Neuronal stem cell (in vitro differentiated cells): ENCODE measurements at regions not wholly inside any gene's neighbourhood (a gene's known extent, or its start where the extent isn't known, plus 50 kb on each side); places are given as distances from the start of the nearest gene placed in this dataset.

Experiments
- DNase-seq: peaks from one replicate; pipeline ENCODE4 v3.0.0-alpha.2; 2013; ENCODE audit warnings: low spot score
- H2AFZ ChIP-seq: one replicate; pipeline ENCODE4 v1.6.1; 2013; ENCODE audit warnings: mild to moderate bottlenecking, low read length, inconsistent platforms
- H2AK5ac ChIP-seq: 2 replicates; pipeline ENCODE4 v1.6.1; 2013; ENCODE audit warnings: low read depth, mild to moderate bottlenecking, inconsistent platforms, low read length, moderate library complexity, mixed read lengths
- H2BK120ac ChIP-seq: 2 replicates; pipeline ENCODE4 v1.6.1; 2013; ENCODE audit warnings: low read depth, mild to moderate bottlenecking, inconsistent platforms, low read length, moderate library complexity, mixed read lengths
- H2BK12ac ChIP-seq: one replicate; pipeline ENCODE4 v1.6.1; 2013; ENCODE audit warnings: low read length, inconsistent platforms
- H2BK15ac ChIP-seq: 2 replicates; pipeline ENCODE4 v1.6.1; 2013; ENCODE audit warnings: mild to moderate bottlenecking, low read length, inconsistent platforms, mixed read lengths
- H2BK5ac ChIP-seq: one replicate; pipeline ENCODE4 v1.6.1; 2013; ENCODE audit warnings: inconsistent platforms, mild to moderate bottlenecking, low read length, moderate library complexity
- H3K14ac ChIP-seq: one replicate; pipeline ENCODE4 v1.6.1; 2013; ENCODE audit warnings: low read length, inconsistent platforms
- H3K18ac ChIP-seq: 2 replicates; pipeline ENCODE4 v1.6.1; 2013; ENCODE audit warnings: low read length, inconsistent platforms
- H3K23ac ChIP-seq: 2 replicates; pipeline ENCODE4 v1.6.1; 2013; ENCODE audit warnings: low read depth, mild to moderate bottlenecking, mixed read lengths, low read length, inconsistent platforms; ENCODE audit not compliant: poor library complexity
- H3K27ac ChIP-seq: replicated peaks from 3 replicates; pipeline ENCODE4 v1.5.1; 2013; ENCODE audit warnings: low read length, inconsistent platforms
- H3K27me3 ChIP-seq, 3 experiments: 2 replicates each; pipeline ENCODE4 v1.6.1; 2013; ENCODE audit warnings: low read length in 3 of 3, mild to moderate bottlenecking in 2 of 3, inconsistent platforms in 1 of 3, low read depth in 1 of 3, mixed read lengths in 1 of 3, moderate library complexity in 1 of 3; ENCODE audit not compliant: control insufficient read depth in 3 of 3, insufficient read depth in 3 of 3
- H3K36me3 ChIP-seq, 2 donors: replicated peaks in 1 of 2; 2 replicates each; pipeline ENCODE4 v1.6.1; 2013; ENCODE audit warnings: low read length in 2 of 2; ENCODE audit not compliant: control insufficient read depth in 2 of 2, insufficient read depth in 2 of 2
- H3K4ac ChIP-seq: 2 replicates; pipeline ENCODE4 v1.6.1; 2013; ENCODE audit warnings: inconsistent platforms, mild to moderate bottlenecking, low read length, moderate library complexity
- H3K4me1 ChIP-seq, 2 donors: 1 replicate in 1 of 2; 2 replicates in 1 of 2; pipeline ENCODE4 v1.6.1; 2013; ENCODE audit warnings: low read length in 2 of 2, low read depth in 1 of 2; ENCODE audit not compliant: control insufficient read depth in 2 of 2, insufficient read depth in 1 of 2
- H3K4me2 ChIP-seq: one replicate; pipeline ENCODE4 v1.6.1; 2013; ENCODE audit warnings: mild to moderate bottlenecking, low read length, inconsistent platforms; ENCODE audit not compliant: insufficient read depth, poor library complexity, severe bottlenecking
- H3K4me3 ChIP-seq, 2 donors: 2 replicates each; pipeline ENCODE4 v1.5.1; 2013; ENCODE audit warnings: low read length in 2 of 2, mild to moderate bottlenecking in 2 of 2, inconsistent platforms in 1 of 2, moderate library complexity in 1 of 2
- H3K79me1 ChIP-seq: one replicate; pipeline ENCODE4 v1.6.1; 2013; ENCODE audit warnings: low read depth, mild to moderate bottlenecking, inconsistent platforms, low read length, moderate library complexity
- H3K9ac ChIP-seq: one replicate; pipeline ENCODE4 v1.6.1; 2013; ENCODE audit warnings: mild to moderate bottlenecking, low read depth, low read length, inconsistent platforms; ENCODE audit not compliant: poor library complexity
- H3K9me3 ChIP-seq, 2 donors: replicated peaks in 1 of 2; 2 replicates each; pipeline versions ENCODE3 to v1.6.1; 2013; ENCODE audit warnings: low read length in 2 of 2, mild to moderate bottlenecking in 2 of 2, inconsistent platforms in 1 of 2, low read depth in 1 of 2, mixed read lengths in 1 of 2, moderate library complexity in 1 of 2; ENCODE audit not compliant: control insufficient read depth in 2 of 2, insufficient read depth in 1 of 2
- H4K8ac ChIP-seq: one replicate; pipeline ENCODE4 v1.6.1; 2013; ENCODE audit warnings: low read depth, mild to moderate bottlenecking, inconsistent platforms, low read length, moderate library complexity
- H4K91ac ChIP-seq: one replicate; pipeline ENCODE4 v1.6.1; 2013; ENCODE audit warnings: low read length, low read depth, mild to moderate bottlenecking, inconsistent platforms; ENCODE audit not compliant: poor library complexity
- WGBS, 2 donors: extraction: QIAGEN DNeasy Blood & Tissue Kit; methylation state at CpG; one replicate each; pipeline ENCODE4 v1.1.7; 2013; ENCODE audit warnings: missing lambda C conversion rate in 2 of 2, mixed read lengths in 1 of 2; ENCODE audit not compliant: insufficient read length in 2 of 2, insufficient replicate concordance in 1 of 2; ENCODE audit errors: extremely low coverage in 2 of 2; 5-methylcytosine and 5-hydroxymethylcytosine counted together

DNA sequence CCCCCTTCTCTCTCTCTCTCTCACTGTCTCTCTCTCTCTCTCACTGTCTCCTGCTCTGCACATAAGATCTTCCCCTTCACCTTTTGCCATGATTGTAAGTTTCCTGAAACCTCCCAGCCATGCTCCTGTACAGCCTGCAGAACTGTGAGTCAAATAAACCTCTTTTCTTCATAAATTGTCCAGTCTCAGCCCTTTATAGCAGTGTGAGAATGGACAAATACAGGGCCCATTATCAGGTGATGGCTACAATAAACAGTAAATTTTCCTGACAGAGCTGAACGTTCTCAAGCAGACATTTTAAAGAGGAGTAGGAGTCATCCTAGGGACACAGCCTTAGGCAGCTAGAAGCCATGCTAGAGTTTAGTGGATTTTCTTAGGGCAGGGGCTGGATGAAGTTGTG lies 1679.7 kb upstream of the B3GALT2 start:
- H2AFZ ChIP-seq: peak overlapping the region; percentile 71
- H3K9ac ChIP-seq: no peak overlapping the region
- no peak overlapping the region for H3K14ac ChIP-seq
- H3K4me1 ChIP-seq: no peaks in the 10 kb centered on the region
- no peak overlapping the region for H2BK120ac ChIP-seq
- H3K27me3 ChIP-seq: no peaks in the 10 kb centered on the region
- no peaks in the 10 kb centered on the region for H3K36me3 ChIP-seq
- no peak overlapping the region for H3K4ac ChIP-seq
- no peak overlapping the region for H2AK5ac ChIP-seq
- no peak overlapping the region for H3K23ac ChIP-seq
- no peak overlapping the region for H3K4me2 ChIP-seq
- H4K91ac ChIP-seq: no peak overlapping the region
- no peak overlapping the region for H2BK15ac ChIP-seq
- H3K18ac ChIP-seq: no peak overlapping the region
- H3K79me1 ChIP-seq: no peaks in the 10 kb centered on the region
- H4K8ac ChIP-seq: no peak overlapping the region
- no peak overlapping the region for H3K27ac ChIP-seq
- no peak for DNase-seq
- H3K4me3 ChIP-seq: no peak overlapping the region
- no peak overlapping the region for H2BK5ac ChIP-seq
- no peaks in the 10 kb centered on the region for H3K9me3 ChIP-seq
- H2BK12ac ChIP-seq: no peak overlapping the region
- WGBS, 2 donors: no CpG with 5 or more reads among the region's 1 CpG

- Histone ChIP-seq H2BK120ac (no peak overlapping the region), H2BK15ac (no peak overlapping the region), H4K8ac (no peak overlapping the region), H3K4ac (no peak overlapping the region), H2BK5ac (no peak overlapping the region), H3K23ac (no peak overlapping the region), H3K4me2 (no peak overlapping the region), H2BK12ac (no peak overlapping the region), H3K27ac (no peak overlapping the region), H3K27me3 (no peaks in the 10 kb centered on the region), H3K18ac (no peak overlapping the region), H4K91ac (no peak overlapping the region), H3K4me1 (no peaks in the 10 kb centered on the region), H3K9ac (no peak overlapping the region), H2AFZ (no peak overlapping the region), H3K79me1 (no peaks in the 10 kb centered on the region), H3K36me3 (no peaks in the 10 kb centered on the region), H3K4me3 (no peak overlapping the region), H2AK5ac (no peak overlapping the region), H3K14ac (no peak overlapping the region), H3K9me3 (no peaks in the 10 kb centered on the region)
- DNase-seq: no peak
- no CpG with 5 or more reads among the region's 4 CpGs for WGBS, 2 donors
Measured at GRCh38 chr1:194865383-194865782, 1679.0 kb upstream of the B3GALT2 start.

DNA sequence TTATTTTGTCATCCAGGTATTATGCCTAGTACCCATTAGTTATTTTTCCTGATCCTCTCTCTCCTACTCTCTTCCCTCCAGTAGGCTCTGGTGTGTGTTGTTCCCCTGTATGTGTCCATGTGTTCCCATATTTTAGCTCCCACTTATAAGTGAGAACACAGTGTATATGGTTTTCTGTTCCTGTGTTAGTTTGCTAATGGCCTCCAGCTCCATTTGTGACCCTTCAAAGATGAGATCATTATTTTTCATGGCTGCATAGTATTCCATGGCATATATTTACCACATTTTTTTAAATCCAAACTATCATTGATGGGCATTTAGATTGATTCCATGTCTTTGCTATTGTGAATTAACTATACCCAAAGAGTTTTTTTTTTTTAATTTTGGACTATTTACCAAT lies 1675.7 kb upstream of the B3GALT2 start:
- no peak overlapping the region for H4K91ac ChIP-seq
- H3K9me3 ChIP-seq: no peaks in the 10 kb centered on the region
- no peak overlapping the region for H3K27ac ChIP-seq
- no peaks in the 10 kb centered on the region for H3K79me1 ChIP-seq
- no peaks in the 10 kb centered on the region for H3K36me3 ChIP-seq
- H3K4me3 ChIP-seq: no peak overlapping the region
- no peak overlapping the region for H3K4me2 ChIP-seq
- H2AFZ ChIP-seq: no peak overlapping the region
- no peak overlapping the region for H2BK12ac ChIP-seq
- H3K27me3 ChIP-seq: no peaks in the 10 kb centered on the region
- H3K9ac ChIP-seq: no peak overlapping the region
- no peak overlapping the region for H2BK120ac ChIP-seq
- H3K4me1 ChIP-seq: no peaks in the 10 kb centered on the region
- no peak overlapping the region for H3K23ac ChIP-seq
- H4K8ac ChIP-seq: no peak overlapping the region
- no peak overlapping the region for H2BK5ac ChIP-seq
- no peak overlapping the region for H3K4ac ChIP-seq
- no peak overlapping the region for H2BK15ac ChIP-seq
- H3K18ac ChIP-seq: no peak overlapping the region
- no peak for DNase-seq
- H3K14ac ChIP-seq: no peak overlapping the region
- H2AK5ac ChIP-seq: no peak overlapping the region

GRCh38 chr1:194860248-194861201 lies 1674.1 kb upstream of the B3GALT2 start:
- Histone ChIP-seq H3K9me3 (no peaks in the 10 kb centered on the region), H2BK15ac (no peak overlapping the region), H4K91ac (no peak overlapping the region), H4K8ac (no peak overlapping the region), H2BK120ac (no peak overlapping the region), H3K14ac (no peak overlapping the region), H3K9ac (no peak overlapping the region), H3K27ac (no peak overlapping the region), H2AFZ (no peak overlapping the region), H3K18ac (no peak overlapping the region), H3K4me1 (no peaks in the 10 kb centered on the region), H2AK5ac (no peak overlapping the region), H3K36me3 (no peaks in the 10 kb centered on the region), H3K79me1 (no peaks in the 10 kb centered on the region), H2BK12ac (no peak overlapping the region), H3K4me3 (no peak overlapping the region), H3K27me3 (no peaks in the 10 kb centered on the region), H2BK5ac (no peak overlapping the region), H3K4me2 (no peak overlapping the region), H3K4ac (no peak overlapping the region), H3K23ac (no peak overlapping the region)
- DNase-seq: no peak
- WGBS, 2 donors: 90% methylated on average over 1 of the region's 10 CpGs; no CpG with 5 or more reads in 1 of the 2 donors
